Left renal cortex interstitium (tissue), 4 donors: ENCODE measurements at regions not wholly inside any gene's neighbourhood (a gene's known extent, or its start where the extent isn't known, plus 50 kb on each side); places are given as distances from the start of the nearest gene placed in this dataset.
"Not testable (repeated sequence)": the region's sequence is repeated elsewhere in the genome, so short reads cannot be mapped to it uniquely, and the experiment has no call there.

Experiments used
- DNase-seq, 4 donors: peaks; one replicate each; pipeline ENCODE4 v3.0.0-alpha.2; 2013; ENCODE audit warnings: low read depth in 4 of 4, low spot score in 2 of 4, missing footprints in 1 of 4

DNA sequence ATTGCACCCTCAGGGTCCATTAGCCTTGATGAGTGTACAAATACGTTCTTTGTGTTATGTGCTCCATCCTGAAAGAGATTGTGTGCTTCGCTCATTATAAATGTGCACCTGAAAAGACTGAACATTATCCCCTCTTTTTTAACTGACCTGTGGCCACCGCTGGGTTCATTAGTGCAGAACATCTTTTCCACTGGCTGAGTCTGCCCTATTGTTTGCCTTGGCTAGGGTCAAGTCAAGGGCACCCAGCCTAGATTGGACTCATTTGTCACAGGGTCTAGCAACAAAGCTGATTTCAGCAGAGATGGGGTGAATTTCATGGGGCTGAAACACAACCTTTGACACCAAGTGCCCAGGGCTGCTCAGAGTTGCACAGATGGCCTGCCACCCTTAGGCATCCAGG is 764.1 kb upstream of the ARRDC3 start:
- no peak for DNase-seq

- no peak for DNase-seq
Observed at GRCh38 chr5:92145852-92146251, 762.7 kb upstream of the ARRDC3 start.

DNA sequence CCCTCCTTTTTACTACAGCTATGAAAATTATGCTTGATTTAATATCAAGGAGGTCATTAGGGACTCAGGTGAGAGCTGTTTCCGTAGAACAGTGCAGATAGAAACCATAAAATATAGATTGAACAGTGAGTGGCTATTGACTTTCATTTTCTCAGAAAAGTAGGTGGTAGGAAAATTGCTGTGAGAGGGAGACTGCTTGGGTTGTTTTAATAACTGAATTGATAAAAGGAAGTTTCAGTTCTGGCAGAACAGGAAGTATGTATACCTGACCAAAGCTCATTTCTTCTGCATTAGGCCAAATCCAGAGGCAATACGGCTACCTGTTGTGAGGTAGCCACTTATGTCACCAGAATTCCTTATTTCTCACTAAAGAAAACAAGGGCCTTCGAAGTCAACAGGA is 761.7 kb upstream of the ARRDC3 start:
- DNase-seq: no peak

GRCh38 chr5:92132294-92132908 is 749.3 kb upstream of the ARRDC3 start:
- DNase-seq: not testable (repeated sequence)

DNA sequence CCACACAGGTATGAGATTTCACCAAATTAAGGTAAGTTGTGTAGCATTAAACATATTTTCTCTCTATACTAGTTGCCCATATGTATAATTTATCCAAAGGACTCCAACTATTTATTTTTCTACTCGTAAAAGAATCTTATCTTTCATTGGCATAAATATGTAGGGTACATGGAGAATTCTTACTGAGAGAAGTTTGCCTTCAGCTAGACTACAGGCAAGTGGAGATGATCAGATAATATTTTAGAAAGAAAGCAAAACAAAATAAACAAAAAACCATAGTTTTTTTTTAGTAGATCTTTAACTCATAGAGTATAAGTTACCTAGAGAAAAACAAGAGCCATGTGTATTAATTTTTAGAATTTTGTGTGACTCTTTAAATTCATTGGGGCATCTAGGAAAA is 743.1 kb upstream of the ARRDC3 start:
- no peak for DNase-seq

GRCh38 chr5:92119110-92119509 is 736.0 kb upstream of the ARRDC3 start:
- DNase-seq: no peak

DNA sequence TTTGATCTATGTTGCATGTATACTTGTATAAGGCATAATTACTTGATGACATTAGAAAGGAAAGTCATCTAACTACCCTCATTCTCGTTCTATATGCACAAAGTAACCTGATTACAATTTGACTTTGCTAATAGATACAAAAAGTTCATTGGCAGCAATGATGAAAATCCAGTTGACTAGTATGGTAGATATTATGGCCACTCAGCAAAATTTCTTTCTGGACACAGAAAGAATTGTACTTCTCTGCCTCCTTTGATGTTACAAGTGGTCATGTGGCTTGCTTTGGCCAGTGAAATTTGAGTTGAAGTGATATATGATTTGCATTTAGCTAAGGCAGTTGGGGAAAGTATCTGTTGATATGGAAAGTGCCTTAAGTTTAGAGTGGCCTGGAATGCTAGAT is 723.7 kb upstream of the ARRDC3 start:
- no peak for DNase-seq

DNA sequence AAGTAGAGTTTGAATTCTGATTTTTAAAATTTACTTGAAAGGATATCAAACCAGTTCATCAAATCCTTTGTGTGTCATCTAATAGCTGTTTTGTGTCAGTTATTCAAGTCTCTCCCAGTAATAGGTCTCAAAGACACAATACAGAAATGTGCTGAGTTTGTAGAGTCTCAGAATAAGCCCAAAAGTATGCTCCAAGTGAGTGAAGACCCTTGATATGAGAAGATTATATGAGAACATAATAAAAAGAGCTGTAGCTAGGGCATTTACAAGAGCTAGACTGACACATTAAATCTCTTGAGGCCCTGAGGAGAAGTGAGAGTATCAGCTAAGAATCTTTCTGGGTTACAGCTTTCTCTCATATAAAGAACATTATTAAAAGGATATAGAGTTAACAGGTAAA is 721.0 kb upstream of the ARRDC3 start:
- no peak for DNase-seq

GRCh38 chr5:92102313-92102712 is 719.2 kb upstream of the ARRDC3 start:
- DNase-seq: no peak

GRCh38 chr5:92092239-92092638 is 709.1 kb upstream of the ARRDC3 start:
- DNase-seq: no peak

DNA sequence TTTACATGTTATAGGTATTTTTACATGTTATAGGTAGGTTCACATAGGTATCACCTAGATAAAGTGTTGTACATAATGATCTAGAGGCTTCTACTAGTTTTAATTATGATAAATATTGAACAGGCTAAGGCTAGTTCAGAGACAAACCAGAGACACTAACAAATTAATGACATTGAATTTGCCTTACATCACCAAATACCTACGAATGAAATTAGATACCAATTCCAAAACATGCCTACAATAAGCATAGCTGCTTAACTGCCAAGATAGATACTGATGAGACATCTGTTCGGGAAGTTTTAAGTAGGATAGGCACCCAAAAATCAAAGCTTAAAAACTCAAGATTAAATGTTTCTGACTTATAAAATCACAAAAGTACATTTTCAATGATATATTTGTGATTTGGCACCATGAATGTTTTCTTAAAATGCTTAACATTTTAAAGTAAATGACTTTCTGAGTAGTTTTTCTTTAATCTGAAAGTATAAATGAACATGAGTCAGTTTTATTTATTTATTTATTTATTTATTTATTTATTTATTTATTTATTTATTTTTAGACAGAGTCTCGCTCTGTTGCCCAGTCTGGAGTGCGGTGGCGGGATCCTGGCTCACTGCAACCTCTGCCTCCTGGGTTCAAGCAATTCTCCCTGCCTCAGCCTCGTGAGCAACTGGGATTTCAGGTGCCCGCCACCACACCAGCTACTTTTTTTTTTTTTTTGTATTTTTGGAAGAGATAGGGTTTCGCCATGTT is 703.1 kb upstream of the ARRDC3 start:
- DNase-seq: no peak

DNA sequence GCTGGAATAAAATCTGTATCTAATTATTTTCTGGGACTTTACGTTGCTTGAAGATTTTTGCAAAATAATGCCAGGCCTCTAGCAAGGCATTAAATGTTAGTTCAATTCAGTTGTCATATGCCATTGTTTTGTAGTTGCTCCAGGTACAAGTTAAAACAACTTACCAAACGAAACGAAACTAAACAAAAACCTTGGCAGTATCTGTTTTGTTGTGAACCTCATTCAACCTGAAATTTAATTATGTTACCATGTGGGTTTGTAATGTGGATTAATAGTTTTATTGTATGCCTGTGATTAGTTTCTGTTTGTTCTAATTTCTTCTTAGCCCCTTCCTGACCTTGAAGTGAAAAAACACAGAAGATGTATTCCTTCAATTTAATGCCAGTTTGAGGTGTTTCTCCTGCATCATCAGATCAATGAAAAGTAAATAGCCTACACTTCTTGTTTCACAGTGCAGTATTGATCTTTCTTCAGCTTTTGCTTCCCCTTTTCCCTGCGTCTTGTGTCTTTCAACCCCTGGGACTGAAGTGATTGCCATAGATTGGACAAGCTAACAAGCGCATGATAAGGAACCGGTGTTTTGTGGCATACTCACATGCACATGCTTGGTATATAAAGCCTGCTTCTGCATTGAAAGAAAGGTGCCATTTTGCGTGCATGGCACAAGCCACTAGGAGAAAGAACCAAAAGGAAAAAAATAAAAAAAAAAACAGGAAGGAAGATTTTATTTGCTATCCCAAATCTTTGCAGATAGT is 699.0 kb upstream of the ARRDC3 start:
- no peak for DNase-seq

- DNase-seq: no peak
Observed at GRCh38 chr5:92070786-92071185, 687.7 kb upstream of the ARRDC3 start.

GRCh38 chr5:92064993-92065392 is 681.9 kb upstream of the ARRDC3 start:
- DNase-seq: no peak

- no peak for DNase-seq
Observed at GRCh38 chr5:92051741-92052140, 668.6 kb upstream of the ARRDC3 start.

- DNase-seq: no peak
Observed at GRCh38 chr5:92050970-92051369, 667.9 kb upstream of the ARRDC3 start.

DNA sequence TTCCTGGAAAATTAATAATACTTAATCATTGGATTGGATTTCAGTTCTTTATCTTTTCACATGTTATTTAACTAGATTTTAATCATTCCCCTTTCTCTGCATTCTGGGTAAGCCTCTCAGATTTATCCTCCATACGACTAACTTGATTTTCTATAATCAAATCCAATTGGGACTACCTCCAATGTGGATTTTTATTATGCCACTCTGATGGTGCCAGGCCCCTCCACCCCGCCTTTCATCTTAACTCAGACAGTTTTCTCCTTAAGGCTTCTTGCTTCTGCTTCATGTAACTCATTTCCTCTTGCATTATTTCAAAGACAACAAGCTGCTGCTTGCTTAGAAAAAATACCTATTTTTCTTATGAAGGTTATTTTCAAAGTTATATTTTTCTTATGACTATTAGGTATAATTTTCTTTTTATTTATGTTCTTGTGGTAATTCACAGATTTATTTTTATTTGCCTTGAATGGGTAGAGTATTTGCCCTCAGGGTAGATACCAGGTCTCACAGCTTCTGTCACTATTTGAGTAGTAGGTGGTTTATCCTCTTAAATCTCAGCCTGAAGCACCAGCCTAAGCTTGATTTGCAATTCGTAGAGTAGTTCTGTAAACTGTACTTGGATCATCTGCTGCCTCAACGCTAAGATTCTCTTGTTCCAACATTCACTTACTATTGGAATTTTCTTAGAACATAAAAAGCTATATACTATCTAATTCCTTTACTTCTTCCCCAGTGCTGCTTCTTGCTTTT is 659.0 kb upstream of the ARRDC3 start:
- DNase-seq: no peak

- no peak for DNase-seq
Observed at GRCh38 chr5:92041206-92041605, 658.1 kb upstream of the ARRDC3 start.

DNA sequence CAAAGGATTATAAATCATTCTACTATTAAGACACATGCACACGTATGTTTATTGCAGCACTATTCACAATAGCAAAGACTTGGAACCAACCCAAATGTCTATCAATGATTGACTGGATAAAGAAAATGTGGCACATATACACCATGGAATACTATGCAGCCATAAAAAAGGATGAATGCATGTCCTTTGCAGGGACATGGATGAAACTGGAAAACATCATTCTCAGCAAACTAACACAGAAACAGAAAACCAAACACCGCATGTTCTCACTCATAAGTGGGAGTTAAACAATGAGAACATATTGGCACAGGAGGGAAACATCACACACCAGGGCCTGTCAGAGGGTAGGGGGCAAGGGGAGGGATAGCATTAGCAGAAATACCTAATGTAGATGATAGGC is 646.7 kb upstream of the ARRDC3 start:
- DNase-seq: not testable (repeated sequence)

DNA sequence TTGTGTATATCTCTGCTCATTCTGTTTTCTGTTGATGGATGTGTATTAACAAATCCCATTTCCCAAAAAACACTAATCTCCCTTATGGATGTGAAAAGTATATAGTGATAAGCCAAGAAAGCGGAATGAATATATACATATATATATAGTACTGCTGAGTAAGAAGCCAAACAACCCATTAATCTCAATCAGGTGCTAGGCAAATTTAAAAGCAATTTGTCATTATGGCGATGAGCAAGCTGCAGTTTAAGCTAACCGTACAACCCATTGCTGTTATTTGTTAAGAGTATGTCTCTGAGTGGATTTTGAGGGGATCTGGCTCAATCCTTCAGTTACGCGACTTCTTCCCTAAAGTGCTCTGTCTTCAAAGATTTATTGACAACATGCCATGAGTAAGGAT is 640.4 kb upstream of the ARRDC3 start:
- no peak for DNase-seq

GRCh38 chr5:92023141-92023471 is 640.0 kb upstream of the ARRDC3 start:
- DNase-seq: no peak
